ENCODE measurements at regions not wholly inside any gene's neighbourhood (a gene's known extent, or its start where the extent isn't known, plus 50 kb on each side); places are given as distances from the start of the nearest gene placed in this dataset.

DNA sequence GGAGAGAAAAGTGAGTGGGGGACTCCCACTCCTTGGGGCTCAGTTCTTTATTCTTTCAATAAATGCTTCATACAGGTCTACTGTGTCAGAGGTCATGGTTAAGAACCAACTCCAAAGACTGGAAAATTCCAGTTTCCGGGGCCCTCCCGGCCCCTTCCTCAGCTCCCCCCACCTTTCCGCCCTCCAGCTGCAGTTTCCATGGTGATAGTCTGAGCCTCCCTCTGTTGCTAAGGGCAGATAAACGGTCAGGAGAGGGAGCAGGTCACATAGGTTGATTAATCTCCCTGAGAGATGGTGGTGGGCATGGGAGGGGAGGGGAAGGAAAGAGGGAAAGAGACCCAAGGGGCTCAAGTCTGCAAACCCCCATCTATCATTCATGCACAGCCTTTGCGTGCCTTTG, 131.5 kb upstream of the USP29 start:
- no peak for DNase-seq (ENCODE audit: low read depth in 1 of 2, low spot score in 1 of 2)
- Histone ChIP-seq H3K27me3 (ENCODE audit: insufficient read depth, poor library complexity, severe bottlenecking) (no peaks in the 10 kb centered on the region), H3K4me3 (replicated peaks; ENCODE audit: insufficient read depth, low read length) (no peak overlapping the region), H3K27ac (replicated peaks) (no peak overlapping the region)
- TF ChIP-seq REST (IDR thresholded peaks at IDR 0.05; ENCODE audit: insufficient replicate concordance, low read depth) (no peak), GABPA (IDR thresholded peaks at IDR 0.05; ENCODE audit: low read depth) (no peak), POLR2AphosphoS5 (IDR thresholded peaks at IDR 0.05; ENCODE audit: low read depth) (no peak), CTCF (IDR thresholded peaks at IDR 0.05; ENCODE audit: insufficient read depth, low read length) (no peak), SPI1 (IDR thresholded peaks at IDR 0.05; ENCODE audit: borderline replicate concordance, low read depth) (no peak)

GRCh38 chr19:56991912-56992311, 127.9 kb upstream of the USP29 start:
- H3K27me3 ChIP-seq (ENCODE audit: insufficient read depth, poor library complexity, severe bottlenecking), result no peaks in the 10 kb centered on the region
- no peak overlapping the region for H3K27ac ChIP-seq (replicated peaks)
- no peak overlapping the region for H3K4me3 ChIP-seq (replicated peaks; ENCODE audit: insufficient read depth, low read length)
- DNase-seq (ENCODE audit: low read depth in 1 of 2, low spot score in 1 of 2), result no peak
- TF ChIP-seq POLR2AphosphoS5 (IDR thresholded peaks at IDR 0.05; ENCODE audit: low read depth) (no peak), CTCF (IDR thresholded peaks at IDR 0.05; ENCODE audit: insufficient read depth, low read length) (no peak), SPI1 (IDR thresholded peaks at IDR 0.05; ENCODE audit: borderline replicate concordance, low read depth) (no peak), GABPA (IDR thresholded peaks at IDR 0.05; ENCODE audit: low read depth) (no peak), REST (IDR thresholded peaks at IDR 0.05; ENCODE audit: insufficient replicate concordance, low read depth) (no peak)

GRCh38 chr19:56993851-56994250, 125.9 kb upstream of the USP29 start:
- H3K4me3 ChIP-seq (replicated peaks; ENCODE audit: insufficient read depth, low read length), result no peak overlapping the region
- no peak for DNase-seq (ENCODE audit: low read depth in 1 of 2, low spot score in 1 of 2)
- H3K27me3 ChIP-seq (ENCODE audit: insufficient read depth, poor library complexity, severe bottlenecking), result no peaks in the 10 kb centered on the region
- H3K27ac ChIP-seq (replicated peaks), result no peak overlapping the region
- TF ChIP-seq REST (IDR thresholded peaks at IDR 0.05; ENCODE audit: insufficient replicate concordance, low read depth) (no peak), CTCF (IDR thresholded peaks at IDR 0.05; ENCODE audit: insufficient read depth, low read length) (no peak), POLR2AphosphoS5 (IDR thresholded peaks at IDR 0.05; ENCODE audit: low read depth) (no peak), SPI1 (IDR thresholded peaks at IDR 0.05; ENCODE audit: borderline replicate concordance, low read depth) (no peak), GABPA (IDR thresholded peaks at IDR 0.05; ENCODE audit: low read depth) (no peak)
